ENCODE measurements at regions not wholly inside any gene's neighbourhood (a gene's known extent, or its start where the extent isn't known, plus 50 kb on each side); places are given as distances from the start of the nearest gene placed in this dataset.

GRCh38 chr9:113668061-113668460 is 204.5 kb downstream of the RGS3 start:
- TF ChIP-seq CTCF (optimal IDR thresholded peaks at IDR 0.05 in 1 of 3, IDR thresholded peaks at IDR 0.05 in 1 of 3, conservative IDR thresholded peaks at IDR 0.05 in 1 of 3; ENCODE audit: extremely low read depth in 1 of 3, insufficient read depth in 2 of 3, low read length in 3 of 3): no peak
- TF ChIP-seq EZH2 (IDR thresholded peaks at IDR 0.05; ENCODE audit: low read length): no peak

All from keratinocyte (primary cell).